ENCODE measurements at regions not wholly inside any gene's neighbourhood (a gene's known extent, or its start where the extent isn't known, plus 50 kb on each side); places are given as distances from the start of the nearest gene placed in this dataset.
"Not testable (repeated sequence)": the region's sequence is repeated elsewhere in the genome, so short reads cannot be mapped to it uniquely, and the experiment has no call there.

DNA sequence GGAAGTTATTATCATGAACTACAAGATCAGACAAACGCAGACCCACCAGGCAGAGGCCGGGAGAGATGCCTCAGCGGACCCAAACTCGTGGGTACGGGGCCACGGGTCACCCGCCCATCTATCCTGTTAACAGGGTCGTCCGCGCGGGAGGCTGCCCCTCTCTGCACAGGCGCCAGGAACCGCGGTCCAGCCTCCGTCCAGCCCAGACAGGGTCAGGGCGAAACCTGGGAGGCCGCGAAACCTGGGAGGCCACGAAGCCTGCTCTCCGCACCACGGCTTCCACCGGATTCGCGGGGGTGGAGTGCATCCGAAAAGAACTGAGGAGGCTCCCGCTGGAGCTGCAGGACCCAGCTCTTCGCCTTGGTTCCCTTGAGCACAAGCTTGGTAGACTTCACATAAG is 1760.7 kb upstream of the DEFB115 start:
- DNase-seq (ENCODE audit: low read depth); H3K4me3 ChIP-seq (ENCODE audit: low read depth, low read length): not testable (repeated sequence)

DNA sequence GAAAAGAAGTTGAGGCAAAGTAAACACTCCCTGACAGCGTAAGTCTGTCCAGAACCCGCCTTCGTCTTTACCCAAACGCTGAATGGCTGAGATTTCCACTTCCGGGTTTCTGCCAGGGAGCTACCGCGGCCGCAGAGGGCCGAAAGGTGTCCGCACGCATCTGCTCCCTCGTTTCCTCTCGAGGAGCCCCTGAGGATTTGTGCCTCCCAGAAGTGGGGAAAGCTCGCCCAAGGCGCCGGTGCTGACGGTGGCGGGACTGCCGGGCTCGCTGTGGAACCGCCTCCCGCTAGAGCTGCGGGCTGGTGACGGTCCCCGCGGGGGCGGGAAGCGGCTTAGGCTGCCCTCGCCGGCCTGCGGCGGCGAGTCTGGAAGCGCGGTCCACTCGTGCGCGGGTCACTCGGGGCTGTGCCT is 1760.2 kb upstream of the DEFB115 start:
- peak overlapping the region; percentile 1 for H3K4me3 ChIP-seq (ENCODE audit: low read depth, low read length)
- DNase-seq (ENCODE audit: low read depth) = no peak

- H3K4me3 ChIP-seq (ENCODE audit: low read depth, low read length); DNase-seq (ENCODE audit: low read depth): not testable (repeated sequence)
These were observed 1759.8 kb upstream of the DEFB115 start for GRCh38 chr20:29497684-29498083.

DNA sequence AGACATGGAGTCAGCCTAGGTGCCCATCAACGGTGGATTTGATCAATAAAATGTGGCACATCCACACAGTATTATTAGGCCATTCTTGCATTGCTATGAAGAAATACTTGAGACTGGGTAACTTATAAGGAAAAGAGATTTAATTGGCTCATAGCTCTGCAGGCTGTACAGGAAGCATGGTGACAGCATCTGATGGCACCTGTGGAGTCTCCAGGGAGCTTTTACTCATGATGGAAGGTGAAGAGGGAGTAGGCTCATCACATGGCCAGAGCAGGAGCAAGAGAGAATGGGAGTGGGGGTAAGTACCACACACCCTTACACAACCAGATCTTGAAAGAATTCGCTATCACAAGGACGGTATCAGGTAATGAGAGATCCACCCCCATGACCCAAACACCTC is 1756.7 kb upstream of the DEFB115 start:
- not testable (repeated sequence) for H3K4me3 ChIP-seq (ENCODE audit: low read depth, low read length); DNase-seq (ENCODE audit: low read depth)

- DNase-seq (ENCODE audit: low read depth) = not testable (repeated sequence)
These were observed 1742.8 kb upstream of the DEFB115 start for GRCh38 chr20:29514634-29515033.

GRCh38 chr20:29516847-29517246 is 1740.6 kb upstream of the DEFB115 start:
- H3K4me3 ChIP-seq (ENCODE audit: low read depth, low read length); DNase-seq (ENCODE audit: low read depth): not testable (repeated sequence)

More at GRCh38 chr20:29514634-29515033, 1742.8 kb upstream of the DEFB115 start:
- not testable (repeated sequence) for H3K4me3 ChIP-seq (ENCODE audit: low read depth, low read length)

DNA sequence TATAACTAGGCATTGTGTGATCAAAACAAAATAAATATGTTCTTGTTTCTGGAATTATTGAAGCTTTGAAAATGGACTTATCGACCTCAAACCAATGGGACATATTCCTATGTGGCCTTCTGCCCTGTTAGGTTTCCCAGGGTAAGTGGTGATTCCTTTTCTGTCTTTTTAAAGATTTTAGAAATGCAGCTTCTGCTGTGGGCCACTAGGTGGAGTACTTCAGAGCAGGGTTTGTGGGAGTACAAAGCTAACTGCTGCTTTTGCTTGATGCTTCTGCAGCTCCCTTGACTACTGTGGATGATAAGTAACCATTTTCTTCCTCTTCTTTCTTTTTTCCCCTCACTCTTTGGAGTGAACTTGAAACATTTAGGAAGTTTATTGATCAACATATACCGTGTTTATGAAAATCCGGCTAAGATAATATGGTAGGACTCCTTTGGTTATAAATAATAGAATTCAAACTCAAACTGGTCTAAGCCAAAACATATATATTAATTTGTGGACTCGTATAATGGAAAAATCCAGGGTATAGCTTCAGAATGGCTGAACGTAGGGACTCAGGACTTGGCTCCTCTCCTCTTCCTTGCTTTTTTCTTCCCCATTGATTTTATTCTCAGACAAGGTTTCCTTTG is 1737.7 kb upstream of the DEFB115 start:
- not testable (repeated sequence) for DNase-seq (ENCODE audit: low read depth); H3K4me3 ChIP-seq (ENCODE audit: low read depth, low read length)

DNA sequence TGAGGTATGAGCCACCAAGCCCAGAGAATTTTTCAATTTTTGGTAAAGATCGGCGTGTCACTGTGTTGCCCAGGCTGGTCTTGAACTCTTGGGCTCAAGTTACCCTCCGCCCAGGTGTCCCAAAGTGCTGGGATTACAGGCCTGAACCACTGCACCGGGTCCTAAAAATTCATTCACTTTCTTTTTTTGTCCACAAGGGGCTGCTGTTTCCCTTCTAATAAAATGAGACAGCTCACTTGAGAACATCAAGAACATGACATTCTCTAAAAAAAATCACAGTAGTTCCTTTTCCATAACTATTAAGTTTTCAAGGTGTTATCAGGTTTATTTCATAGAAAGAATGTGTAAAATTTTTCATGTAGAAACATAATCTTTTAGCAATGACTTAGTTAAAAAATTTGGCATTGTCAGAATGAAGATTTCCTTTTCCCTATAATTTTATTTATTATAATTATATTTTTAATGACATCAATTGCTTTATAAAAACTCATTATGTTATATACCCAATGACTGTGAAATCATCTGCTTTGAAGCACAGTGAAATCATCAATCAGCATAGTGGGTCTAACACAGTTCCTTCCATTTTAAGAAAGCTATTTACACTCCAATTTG is 1723.8 kb upstream of the DEFB115 start:
- H3K4me3 ChIP-seq (ENCODE audit: low read depth, low read length); DNase-seq (ENCODE audit: low read depth): not testable (repeated sequence)

DNA sequence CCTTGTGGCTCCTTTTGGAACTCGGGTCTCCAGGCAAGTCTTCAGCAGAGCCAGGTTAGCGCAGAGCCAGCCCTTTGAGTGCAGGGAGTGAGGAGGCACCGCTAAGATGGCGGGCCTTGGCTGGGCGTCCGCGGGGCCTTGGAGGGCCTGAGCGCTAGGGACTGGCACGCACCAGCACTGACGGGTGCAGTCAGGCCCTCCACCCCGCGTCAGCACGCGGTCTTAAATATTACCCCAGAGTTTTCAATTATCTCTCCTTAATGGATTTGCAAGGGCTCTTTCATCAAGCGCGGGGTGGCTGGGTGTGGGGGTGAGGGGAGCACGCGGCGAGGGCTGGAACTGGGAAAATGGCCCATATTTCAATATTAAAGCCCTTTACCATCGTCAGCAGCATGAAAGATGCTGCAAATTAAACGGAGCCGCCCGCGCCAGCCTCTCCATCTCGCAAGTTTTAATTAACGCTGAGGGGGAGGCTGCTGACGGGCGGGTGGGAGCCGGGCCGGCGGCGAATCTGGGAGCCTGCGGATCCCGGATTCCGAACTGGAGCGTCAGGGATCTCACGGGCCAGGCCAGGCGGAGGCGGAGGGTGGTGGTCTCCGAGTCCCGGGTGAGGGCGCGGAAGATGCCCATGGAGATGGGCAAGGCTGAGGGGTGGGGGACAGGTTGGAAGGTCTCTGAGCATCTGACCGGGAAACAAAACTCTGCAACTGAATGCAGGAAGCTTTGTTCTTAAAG is 1690.4 kb upstream of the DEFB115 start:
- H3K4me3 ChIP-seq (ENCODE audit: low read depth, low read length); DNase-seq (ENCODE audit: low read depth): not testable (repeated sequence)

DNA sequence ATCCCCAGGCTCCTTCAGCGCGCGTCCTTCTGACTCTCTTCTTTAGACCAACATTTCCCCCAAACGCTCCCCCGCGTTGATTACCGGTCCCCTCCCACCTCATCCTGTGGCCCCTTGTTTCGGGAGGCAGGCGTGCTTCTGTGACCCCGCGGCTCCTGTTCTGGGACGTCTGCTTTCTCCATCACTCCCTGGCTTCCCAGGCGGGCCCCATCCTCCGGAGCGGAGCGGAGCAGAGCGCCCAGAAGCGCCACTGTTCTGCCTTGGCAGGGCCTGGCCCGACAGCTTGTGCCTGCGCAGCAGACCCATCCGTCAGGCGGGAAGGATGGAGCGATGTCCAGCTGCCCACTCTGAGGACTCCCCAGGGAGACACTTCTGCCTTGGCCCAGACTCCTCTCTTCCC is 1689.8 kb upstream of the DEFB115 start:
- DNase-seq (ENCODE audit: low read depth); H3K4me3 ChIP-seq (ENCODE audit: low read depth, low read length): not testable (repeated sequence)

DNA sequence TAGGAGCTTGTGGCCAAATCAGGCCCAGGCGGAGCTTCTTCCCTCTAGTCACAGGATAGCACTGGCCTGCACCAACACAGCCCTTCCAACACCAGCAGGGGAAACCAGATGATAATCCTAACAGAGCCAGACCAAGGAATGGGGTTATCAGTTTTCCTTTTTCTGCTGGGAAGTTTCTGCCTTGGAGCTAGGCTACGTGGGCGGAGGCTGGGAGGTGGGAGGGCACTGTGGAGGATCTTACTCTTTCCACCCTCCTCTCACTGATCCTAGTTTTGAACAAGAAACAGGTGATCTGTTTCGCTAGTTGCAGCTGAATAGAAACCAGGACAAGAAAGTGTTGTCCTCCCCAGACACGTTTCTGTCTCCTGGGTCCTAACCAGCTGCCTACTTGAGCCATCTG is 1687.3 kb upstream of the DEFB115 start:
- not testable (repeated sequence) for DNase-seq (ENCODE audit: low read depth); H3K4me3 ChIP-seq (ENCODE audit: low read depth, low read length)

GRCh38 chr20:29589530-29589929 is 1667.9 kb upstream of the DEFB115 start:
- DNase-seq (ENCODE audit: low read depth); H3K4me3 ChIP-seq (ENCODE audit: low read depth, low read length): not testable (repeated sequence)

GRCh38 chr20:29604163-29604562 is 1653.3 kb upstream of the DEFB115 start:
- H3K4me3 ChIP-seq (ENCODE audit: low read depth, low read length); DNase-seq (ENCODE audit: low read depth): not testable (repeated sequence)

- DNase-seq (ENCODE audit: low read depth); H3K4me3 ChIP-seq (ENCODE audit: low read depth, low read length): not testable (repeated sequence)
These were observed 1651.3 kb upstream of the DEFB115 start for GRCh38 chr20:29606171-29606570.

- DNase-seq (ENCODE audit: low read depth); H3K4me3 ChIP-seq (ENCODE audit: low read depth, low read length): not testable (repeated sequence)
These were observed 1628.1 kb upstream of the DEFB115 start for GRCh38 chr20:29629395-29629794.
